Left ventricle myocardium superior (tissue), 1 donor: ENCODE measurements at regions not wholly inside any gene's neighbourhood (a gene's known extent, or its start where the extent isn't known, plus 50 kb on each side); places are given as distances from the start of the nearest gene placed in this dataset.
"Not testable (repeated sequence)": the region's sequence is repeated elsewhere in the genome, so short reads cannot be mapped to it uniquely, and the experiment has no call there.

ENCODE experiments used
- ATAC-seq: fragments of 200-7000 bp; cut with Tn5 transposase; one replicate; pipeline ENCODE4 v1.9.1; 2020; ENCODE audit warnings: mild to moderate bottlenecking, moderate library complexity
- DNase-seq: peaks from one replicate; pipeline ENCODE4 v3.0.0-alpha.2; 2020
- intact Hi-C: fragments of 100-400 bp; cut with micrococcal nuclease; formaldehyde crosslinking; loops from one replicate; pipeline ENCODE4 v1.11.0; 2022
- donor health status: DM: no; HTN: yes; CAD: no; lungs with severe emphysema.

DNA sequence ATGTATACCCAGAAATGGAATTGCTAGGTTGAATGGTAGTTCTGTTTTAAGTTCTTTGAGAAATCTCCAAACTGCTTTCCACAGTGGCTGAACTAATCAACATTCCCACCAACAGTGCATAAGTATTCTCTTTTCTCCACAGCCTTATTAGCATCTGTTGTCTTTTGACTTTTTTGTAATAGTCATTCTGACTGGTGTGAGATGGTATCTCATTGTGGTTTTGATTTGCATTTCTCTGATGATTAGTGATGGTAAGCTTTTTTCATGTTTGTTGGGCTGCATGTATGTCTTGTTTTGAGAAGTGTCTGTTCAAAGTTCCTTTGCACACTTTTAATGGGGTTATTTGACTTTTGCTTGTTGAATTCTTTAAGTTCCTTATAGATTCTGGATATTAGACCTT lies 52.4 kb upstream of the EHHADH start:
- ATAC-seq, intact Hi-C loops, DNase-seq: not testable (repeated sequence)

DNA sequence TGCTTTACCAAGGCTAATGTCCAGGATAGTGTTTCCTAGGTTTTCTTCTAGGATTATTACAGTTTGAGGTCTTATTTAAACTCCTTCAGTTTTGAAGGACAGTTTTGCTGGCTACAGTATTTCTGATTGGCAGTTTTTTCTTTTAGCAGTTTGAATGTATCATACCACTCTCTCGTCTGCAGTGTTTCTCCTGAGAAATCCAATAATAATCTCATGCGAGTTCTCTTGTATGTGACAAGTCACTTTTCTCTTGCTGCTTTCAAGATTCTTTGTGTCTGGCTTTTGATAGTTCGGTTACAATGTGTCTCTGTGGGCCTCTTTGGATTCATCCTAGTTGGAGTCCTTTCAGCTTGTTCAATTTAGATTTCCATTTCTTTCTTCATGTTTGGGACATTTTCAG lies 53.0 kb upstream of the EHHADH start:
- DNase-seq = no peak
- no peak for ATAC-seq
- intact Hi-C loops = no loop called here

DNA sequence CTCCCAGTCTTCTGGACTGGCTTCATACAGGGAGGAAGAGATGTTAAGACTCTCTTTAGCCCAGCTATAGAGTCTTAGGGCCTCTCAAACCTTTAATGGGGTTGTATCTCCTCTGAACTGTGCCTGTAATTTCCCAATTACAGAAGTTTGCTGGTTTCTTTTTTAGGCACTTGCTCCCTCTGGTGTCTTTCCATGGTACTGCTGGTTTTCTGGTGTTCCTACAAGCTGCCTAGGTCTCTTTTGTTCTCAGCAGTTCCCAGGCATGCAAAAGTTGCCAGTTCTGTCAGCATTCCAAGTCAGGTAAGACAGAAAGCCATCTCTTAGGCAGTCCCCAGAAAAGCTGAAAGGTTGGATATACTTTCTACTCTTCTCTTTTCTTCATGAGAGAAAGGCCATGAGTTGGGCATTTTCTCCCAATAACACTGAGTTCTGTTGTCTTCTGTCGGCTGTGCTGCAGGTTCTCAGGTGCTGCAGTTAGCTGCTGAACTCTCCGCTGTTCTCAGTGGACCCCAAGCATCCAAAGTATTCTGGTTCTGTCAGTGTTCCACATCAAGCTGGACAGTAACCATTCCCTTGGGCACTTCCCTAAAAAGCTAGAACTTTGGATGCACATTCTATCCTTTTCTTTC lies 54.4 kb upstream of the EHHADH start:
- intact Hi-C loops = no loop called here
- ATAC-seq (no peak), DNase-seq (no peak)

DNA sequence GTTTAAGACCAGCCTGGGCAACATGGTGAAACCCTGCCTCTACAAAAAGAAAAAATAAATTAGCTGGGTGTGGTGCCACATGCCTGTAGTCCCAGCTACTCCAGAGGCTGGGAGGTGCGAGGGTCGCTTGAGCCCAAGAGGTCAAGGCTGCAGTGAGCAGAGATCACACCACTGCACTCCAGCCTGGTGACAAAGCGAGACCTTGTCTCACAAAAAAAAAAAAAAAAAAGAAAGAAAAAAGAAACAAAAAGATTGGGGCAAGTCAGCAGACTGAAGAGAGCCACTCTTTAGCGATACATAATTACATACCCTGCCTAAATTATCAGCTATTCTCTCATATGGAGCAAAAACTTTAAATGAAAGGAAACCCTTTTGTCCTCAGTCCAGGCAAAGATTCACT lies 53.6 kb upstream of the MAP3K13 start:
- intact Hi-C loops = no loop called here
- DNase-seq (no peak), ATAC-seq (no peak)

DNA sequence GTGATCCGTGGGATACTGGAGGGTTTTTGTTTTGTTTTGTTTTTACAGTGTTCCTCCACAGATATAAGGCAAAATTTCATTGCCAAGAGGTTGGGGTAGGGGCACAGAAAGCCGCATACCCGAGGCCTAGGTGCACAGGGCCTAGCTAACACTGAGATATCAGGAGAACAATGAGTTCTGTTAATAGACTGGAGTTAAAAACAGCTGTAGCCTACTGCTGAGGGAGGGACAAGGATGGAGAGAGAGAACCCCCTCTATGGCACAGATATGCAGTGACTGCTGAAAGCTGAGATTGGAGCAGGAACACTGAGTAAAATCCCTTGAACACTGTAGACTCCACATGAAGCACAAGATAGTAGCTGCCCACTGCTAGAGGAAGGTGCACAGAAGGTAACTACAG lies 53.1 kb upstream of the MAP3K13 start:
- ATAC-seq = peak; percentile 32
- intact Hi-C loops = no loop called here
- DNase-seq = no peak

DNA sequence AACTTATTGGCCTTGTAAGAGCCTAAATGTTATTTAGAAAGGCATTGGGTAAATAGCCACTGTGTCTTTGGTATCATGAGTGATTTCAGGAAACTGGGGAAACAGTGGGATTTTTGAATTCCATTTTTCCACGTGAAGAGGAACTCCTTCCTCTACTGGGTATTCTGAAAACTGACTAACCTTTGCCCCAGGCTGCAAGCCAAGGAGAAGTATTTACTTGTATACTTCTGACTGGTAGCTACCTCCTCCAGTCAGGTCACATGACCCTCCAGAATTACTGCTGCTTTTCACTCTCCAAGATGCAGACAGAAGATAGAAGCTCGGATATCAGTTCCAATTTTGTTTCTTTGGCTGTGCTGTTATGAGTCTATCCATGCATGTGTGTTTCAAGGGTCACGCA lies 50.9 kb upstream of the MAP3K13 start:
- intact Hi-C loops = no loop called here
- ATAC-seq (no peak), DNase-seq (no peak)
